WI38 (cell line): ENCODE measurements at regions not wholly inside any gene's neighbourhood (a gene's known extent, or its start where the extent isn't known, plus 50 kb on each side); places are given as distances from the start of the nearest gene placed in this dataset.

Experiments
- H3K4me3 ChIP-seq: 2 replicates; pipeline ENCODE4 v1.5.1; 2011; ENCODE audit warnings: low read depth, mild to moderate bottlenecking, control low read depth, low read length
- TF ChIP-seq, protein P1 (sequence below): IDR thresholded peaks from 2 replicates; pipeline ENCODE4 v1.5.1; 2012; ENCODE audit warnings: low read depth, mild to moderate bottlenecking, control low read depth, low read length

DNA sequence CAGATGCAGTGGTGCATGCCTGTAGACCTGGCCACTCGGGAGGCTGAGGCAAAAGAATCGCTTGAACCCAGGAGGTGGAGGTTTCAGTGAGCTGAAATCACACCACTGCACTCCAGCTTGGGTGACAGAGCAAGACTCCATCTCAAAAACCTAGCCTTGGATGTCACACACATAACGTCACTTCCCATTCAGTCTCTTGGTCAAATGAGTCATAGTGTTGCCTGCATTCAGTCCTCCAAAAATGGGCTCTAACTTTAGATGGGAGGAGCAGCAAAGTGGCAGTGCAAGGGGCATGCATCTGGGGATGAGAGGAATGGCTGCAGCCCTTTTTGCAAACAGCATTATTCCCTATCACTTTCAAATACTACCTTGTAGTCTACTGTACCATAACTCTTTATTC, 62.9 kb upstream of the AGBL1 start:
- no peak overlapping the region for H3K4me3 ChIP-seq
- TF ChIP-seq, protein P1, sequence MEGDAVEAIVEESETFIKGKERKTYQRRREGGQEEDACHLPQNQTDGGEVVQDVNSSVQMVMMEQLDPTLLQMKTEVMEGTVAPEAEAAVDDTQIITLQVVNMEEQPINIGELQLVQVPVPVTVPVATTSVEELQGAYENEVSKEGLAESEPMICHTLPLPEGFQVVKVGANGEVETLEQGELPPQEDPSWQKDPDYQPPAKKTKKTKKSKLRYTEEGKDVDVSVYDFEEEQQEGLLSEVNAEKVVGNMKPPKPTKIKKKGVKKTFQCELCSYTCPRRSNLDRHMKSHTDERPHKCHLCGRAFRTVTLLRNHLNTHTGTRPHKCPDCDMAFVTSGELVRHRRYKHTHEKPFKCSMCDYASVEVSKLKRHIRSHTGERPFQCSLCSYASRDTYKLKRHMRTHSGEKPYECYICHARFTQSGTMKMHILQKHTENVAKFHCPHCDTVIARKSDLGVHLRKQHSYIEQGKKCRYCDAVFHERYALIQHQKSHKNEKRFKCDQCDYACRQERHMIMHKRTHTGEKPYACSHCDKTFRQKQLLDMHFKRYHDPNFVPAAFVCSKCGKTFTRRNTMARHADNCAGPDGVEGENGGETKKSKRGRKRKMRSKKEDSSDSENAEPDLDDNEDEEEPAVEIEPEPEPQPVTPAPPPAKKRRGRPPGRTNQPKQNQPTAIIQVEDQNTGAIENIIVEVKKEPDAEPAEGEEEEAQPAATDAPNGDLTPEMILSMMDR = no peak

DNA sequence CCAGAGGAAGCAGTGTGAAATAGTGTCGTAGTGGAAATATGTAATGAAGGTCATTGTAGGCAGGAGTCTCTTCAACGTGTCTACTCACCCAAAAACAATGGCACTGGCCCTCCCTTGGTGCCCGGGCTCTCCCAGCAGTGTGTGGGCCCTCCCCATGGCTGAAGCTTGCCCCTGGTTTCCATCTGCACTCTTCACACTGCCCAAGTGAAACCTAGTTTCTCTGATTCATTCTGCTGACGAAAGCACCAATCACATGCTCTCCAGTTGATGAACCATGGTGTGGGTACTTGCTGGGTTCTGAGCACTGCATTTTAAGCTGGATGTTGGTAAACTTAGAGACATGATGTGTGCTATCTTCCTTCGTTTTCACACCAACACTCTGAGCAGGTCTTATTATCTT, 61.0 kb upstream of the AGBL1 start:
- no peak overlapping the region for H3K4me3 ChIP-seq
- TF ChIP-seq, protein P1 = no peak

DNA sequence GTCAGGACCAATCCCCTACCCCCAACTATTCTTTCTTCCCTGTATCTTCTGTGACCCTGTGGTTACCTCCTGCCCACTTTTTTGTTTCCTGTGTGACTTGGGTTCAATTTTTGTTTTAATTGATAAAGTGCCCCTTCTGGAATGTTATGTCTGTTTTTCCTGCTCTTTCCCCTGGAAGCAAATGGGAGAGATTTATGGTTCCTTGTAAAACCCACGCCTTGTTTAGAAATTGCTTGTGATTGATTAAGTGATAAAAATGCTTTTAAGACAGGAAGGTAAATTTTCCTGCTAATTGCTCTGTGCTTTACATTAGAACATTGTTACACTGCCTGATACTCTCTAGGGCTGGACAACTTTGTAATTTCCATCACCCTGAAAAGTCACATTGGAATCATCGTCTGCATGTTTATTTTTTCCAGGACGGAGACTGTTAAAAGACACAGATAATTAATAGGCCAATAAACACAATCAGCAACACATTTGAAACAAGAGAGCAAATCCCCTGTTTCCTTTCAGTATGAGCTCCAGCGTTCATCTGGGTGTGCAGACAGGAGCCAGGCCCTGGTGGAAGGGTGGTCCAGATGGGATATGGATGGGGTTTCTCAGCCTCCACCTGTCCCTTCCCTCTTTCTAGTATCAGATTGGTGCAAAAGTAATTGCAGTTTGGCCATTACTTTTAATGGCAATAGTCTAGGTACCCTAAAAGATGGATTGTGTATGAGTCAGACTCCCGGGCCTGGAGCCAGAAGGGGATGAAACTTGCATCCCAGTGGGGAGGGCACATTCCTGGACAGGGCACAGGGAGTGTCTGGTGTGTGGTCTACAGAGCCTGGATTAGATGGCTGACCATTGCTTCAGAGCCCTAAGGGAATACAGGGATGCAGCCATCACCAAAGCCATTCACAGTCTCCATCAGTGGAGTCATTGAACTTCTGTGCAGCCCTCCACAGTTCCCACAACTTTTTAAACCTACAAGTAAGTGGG, 58.1 kb upstream of the AGBL1 start:
- TF ChIP-seq, protein P1 = no peak
- H3K4me3 ChIP-seq = no peak overlapping the region

DNA sequence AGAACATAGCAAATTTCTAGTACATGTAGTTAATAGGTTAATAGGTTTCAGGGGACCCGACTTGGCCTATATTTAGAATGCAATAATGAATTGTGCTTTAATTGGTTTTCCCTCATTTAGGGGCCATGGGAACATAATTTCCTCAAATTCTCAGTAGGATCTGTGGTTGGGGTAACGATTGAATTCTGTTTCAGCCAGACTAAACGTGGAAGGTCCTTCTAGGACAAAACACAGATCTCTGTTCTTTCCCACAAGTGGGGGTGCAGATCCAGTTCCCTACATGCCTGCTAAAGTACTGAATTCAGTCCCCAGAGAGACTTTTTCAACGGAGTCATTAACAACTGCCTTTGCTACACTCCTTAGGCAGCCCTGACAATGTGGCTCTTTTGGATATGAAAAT, 50.7 kb upstream of the AGBL1 start:
- H3K4me3 ChIP-seq = no peak overlapping the region
- TF ChIP-seq, protein P1 = no peak
